ENCODE measurements at regions not wholly inside any gene's neighbourhood (a gene's known extent, or its start where the extent isn't known, plus 50 kb on each side); places are given as distances from the start of the nearest gene placed in this dataset.

GRCh38 chr9:84138541-84138940 lies 157.9 kb downstream of the RMI1 start:
- H4K20me1 ChIP-seq (ENCODE audit: insufficient read depth): no peaks in the 10 kb centered on the region
- no peaks in the 10 kb centered on the region for H3K36me3 ChIP-seq (ENCODE audit: control insufficient read depth in 1 of 2, insufficient read depth in 2 of 2, low read length in 2 of 2)
- no peaks in the 10 kb centered on the region for H3K79me2 ChIP-seq (ENCODE audit: insufficient read depth, low read length)
- ChIA-PET CTCF (no interaction called here), RAD21 (ENCODE audit: low non-redundant PET in 1 of 2, low total read pairs in 2 of 2, uncharacterized antibody in 2 of 2, unreplicated experiment in 2 of 2) (no interaction called here), POLR2A (no interaction called here)
- no peaks in the 10 kb centered on the region for H3K9me2 ChIP-seq (ENCODE audit: insufficient read depth)
- H2AFZ ChIP-seq (ENCODE audit: low read depth, low read length, poor library complexity, severe bottlenecking): no peak overlapping the region
- no peak overlapping the region for H3K4me2 ChIP-seq (ENCODE audit: low read length)
- intact Hi-C loops (cut with micrococcal nuclease): no loop called here
- H3K27ac ChIP-seq (ENCODE audit: low read depth, low read length): no peak overlapping the region
- no peaks in the 10 kb centered on the region for H3K9me3 ChIP-seq (ENCODE audit: control insufficient read depth in 1 of 2, insufficient read depth in 1 of 2, low read depth in 1 of 2, low read length in 2 of 2)
- H3K27me3 ChIP-seq (ENCODE audit: insufficient read depth, low read length): no peaks in the 10 kb centered on the region
- no peak for DNase-seq (ENCODE audit: low read depth, low spot score)
- H3K4me1 ChIP-seq (ENCODE audit: control insufficient read depth in 1 of 2, insufficient read depth in 2 of 2, low read length in 2 of 2): 0 out of 4 replicates have a peak, but pooled peaks cover 0 to 2% of the 10 kb centered on the region in 2 experiments
- no peak overlapping the region for H3K9ac ChIP-seq (ENCODE audit: low read length)
- no peak overlapping the region for H3K4me3 ChIP-seq (replicated peaks in 1 of 2; ENCODE audit: low read depth in 1 of 2, low read length in 2 of 2)
- BruUV-seq (replicated peaks): no TSS peak
- TF ChIP-seq EZH2phosphoT487 (IDR thresholded peaks at IDR 0.05; ENCODE audit: borderline replicate concordance) (no peak), SIN3A (IDR thresholded peaks at IDR 0.05; ENCODE audit: low read depth) (no peak), SRF (IDR thresholded peaks at IDR 0.05; ENCODE audit: low read depth) (no peak), TCF7L2 (IDR thresholded peaks at IDR 0.05; ENCODE audit: borderline replicate concordance, extremely low read depth, insufficient read depth, insufficient read length) (no peak), EGR1 (IDR thresholded peaks at IDR 0.05; ENCODE audit: low read depth) (no peak), CBX3 (IDR thresholded peaks at IDR 0.05; ENCODE audit: low read depth) (no peak), ATF3 (IDR thresholded peaks at IDR 0.05) (no peak), CTCF (IDR thresholded peaks at IDR 0.05 in 2 of 3, conservative IDR thresholded peaks at IDR 0.05 in 1 of 3; ENCODE audit: borderline replicate concordance in 1 of 3, insufficient read depth in 1 of 3, low read depth in 2 of 3, low read length in 2 of 3) (no peak), MAX (IDR thresholded peaks at IDR 0.05) (no peak), POLR2AphosphoS5 (IDR thresholded peaks at IDR 0.05; ENCODE audit: low read depth, low read length) (no peak), ZBTB33 (IDR thresholded peaks at IDR 0.05; ENCODE audit: extremely low read depth, insufficient replicate concordance, low read length) (no peak), RAD21 (IDR thresholded peaks at IDR 0.05; ENCODE audit: low read depth) (no peak), CEBPB (IDR thresholded peaks at IDR 0.05; ENCODE audit: low read depth) (no peak), ELF1 (IDR thresholded peaks at IDR 0.05; ENCODE audit: borderline replicate concordance, low read depth) (no peak), FOSL1 (IDR thresholded peaks at IDR 0.05; ENCODE audit: low read depth) (no peak), POLR2A (IDR thresholded peaks at IDR 0.05; ENCODE audit: borderline replicate concordance, extremely low read depth, insufficient read depth, insufficient read length) (no peak), REST (IDR thresholded peaks at IDR 0.05; ENCODE audit: low read depth) (no peak), ZNF274 (IDR thresholded peaks at IDR 0.05; ENCODE audit: low read depth, low read length) (no peak), ZFX (IDR thresholded peaks at IDR 0.05) (no peak)
- no peak for ATAC-seq

Measured in HCT116 (cell line).